HFFc6 (cell line): ENCODE measurements at regions not wholly inside any gene's neighbourhood (a gene's known extent, or its start where the extent isn't known, plus 50 kb on each side); places are given as distances from the start of the nearest gene placed in this dataset.
"Not testable (repeated sequence)": the region's sequence is repeated elsewhere in the genome, so short reads cannot be mapped to it uniquely, and the experiment has no call there.

Experiments
- DNase-seq: peaks from one replicate; pipeline ENCODE4 v3.0.0-alpha.2; 2018
- H3K27ac Mint-ChIP-seq: 2 replicates; pipeline ENCODE4 v1.8.0; 2020; ENCODE audit warnings: mild to moderate bottlenecking, mixed read lengths
- H3K27me3 Mint-ChIP-seq: 2 replicates; pipeline ENCODE4 v1.8.0; 2021; ENCODE audit warnings: mild to moderate bottlenecking, moderate library complexity, mixed read lengths; ENCODE audit not compliant: insufficient read depth
- H3K36me3 Mint-ChIP-seq: 2 replicates; pipeline ENCODE4 v1.8.0; 2021; ENCODE audit warnings: low read depth, mixed read lengths
- H3K4me1 Mint-ChIP-seq: 2 replicates; pipeline ENCODE4 v1.8.0; 2020; ENCODE audit warnings: low read depth, mixed read lengths
- H3K4me3 Mint-ChIP-seq: 2 replicates; pipeline ENCODE4 v1.8.0; 2020; ENCODE audit warnings: mild to moderate bottlenecking, moderate library complexity, mixed read lengths
- H3K9me3 Mint-ChIP-seq: 2 replicates; pipeline ENCODE4 v1.8.0; 2020; ENCODE audit warnings: mild to moderate bottlenecking, mixed read lengths
- TF ChIP-seq, protein P1 (sequence below): fragments of 200-600 bp; sonication (generic); IDR thresholded peaks from 2 replicates; pipeline ENCODE4 v1.5.0; 2021; ENCODE audit warnings: antibody characterized with exemption, mild to moderate bottlenecking

DNA sequence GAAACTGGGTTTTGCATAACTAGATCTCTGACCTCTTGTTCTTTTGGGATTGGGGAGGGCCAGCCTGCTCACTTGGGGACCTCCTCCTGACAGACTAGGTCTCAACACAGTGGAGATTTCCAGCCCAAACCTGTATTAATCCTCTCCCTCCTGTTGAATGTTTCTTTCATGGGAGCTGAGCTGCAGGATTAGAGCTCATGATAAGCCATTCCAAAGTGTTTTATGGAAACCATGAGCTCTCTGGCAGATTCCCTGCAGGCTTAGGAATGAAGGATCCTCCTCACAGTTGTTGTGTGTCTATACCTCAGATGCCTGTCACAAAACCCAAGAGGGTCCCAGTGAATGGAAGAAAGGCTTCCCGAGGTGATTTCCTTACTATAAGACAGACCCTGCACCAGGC is 248.4 kb upstream of the B3GAT1 start:
- H3K9me3 Mint-ChIP-seq = peaks cover 82% of the 10 kb centered on the region
- H3K36me3 Mint-ChIP-seq = peaks cover 14% of the 10 kb centered on the region
- H3K4me1 Mint-ChIP-seq = no peaks in the 10 kb centered on the region
- TF ChIP-seq, protein P1, sequence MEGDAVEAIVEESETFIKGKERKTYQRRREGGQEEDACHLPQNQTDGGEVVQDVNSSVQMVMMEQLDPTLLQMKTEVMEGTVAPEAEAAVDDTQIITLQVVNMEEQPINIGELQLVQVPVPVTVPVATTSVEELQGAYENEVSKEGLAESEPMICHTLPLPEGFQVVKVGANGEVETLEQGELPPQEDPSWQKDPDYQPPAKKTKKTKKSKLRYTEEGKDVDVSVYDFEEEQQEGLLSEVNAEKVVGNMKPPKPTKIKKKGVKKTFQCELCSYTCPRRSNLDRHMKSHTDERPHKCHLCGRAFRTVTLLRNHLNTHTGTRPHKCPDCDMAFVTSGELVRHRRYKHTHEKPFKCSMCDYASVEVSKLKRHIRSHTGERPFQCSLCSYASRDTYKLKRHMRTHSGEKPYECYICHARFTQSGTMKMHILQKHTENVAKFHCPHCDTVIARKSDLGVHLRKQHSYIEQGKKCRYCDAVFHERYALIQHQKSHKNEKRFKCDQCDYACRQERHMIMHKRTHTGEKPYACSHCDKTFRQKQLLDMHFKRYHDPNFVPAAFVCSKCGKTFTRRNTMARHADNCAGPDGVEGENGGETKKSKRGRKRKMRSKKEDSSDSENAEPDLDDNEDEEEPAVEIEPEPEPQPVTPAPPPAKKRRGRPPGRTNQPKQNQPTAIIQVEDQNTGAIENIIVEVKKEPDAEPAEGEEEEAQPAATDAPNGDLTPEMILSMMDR = no peak
- DNase-seq = no peak
- no peak overlapping the region for H3K27ac Mint-ChIP-seq
- H3K4me3 Mint-ChIP-seq = no peak overlapping the region
- H3K27me3 Mint-ChIP-seq = peaks cover 1% of the 10 kb centered on the region; the same call in 1 of the 2 replicates

DNA sequence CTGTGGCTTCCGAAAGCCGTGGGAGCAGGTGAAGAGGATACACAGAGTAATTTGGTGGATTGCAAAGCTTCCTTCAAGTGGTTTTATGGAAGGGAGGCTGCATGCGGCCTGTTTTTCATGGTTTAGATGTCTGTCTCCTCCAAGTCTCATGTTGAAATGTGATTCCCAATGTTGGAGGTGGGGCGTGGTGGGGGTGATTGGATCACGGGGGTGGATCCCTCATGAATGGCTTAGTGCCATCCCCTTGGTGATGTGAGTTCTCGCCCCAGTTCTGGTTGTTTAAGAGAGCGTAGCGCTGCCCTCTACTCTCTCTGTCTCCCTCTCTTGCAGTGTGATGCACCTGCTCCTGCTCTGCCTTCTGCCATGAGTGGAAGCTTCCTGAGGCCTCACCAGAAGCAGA is 247.8 kb upstream of the B3GAT1 start:
- H3K4me3 Mint-ChIP-seq = no peak overlapping the region
- DNase-seq = no peak
- H3K27me3 Mint-ChIP-seq = no peaks in the 10 kb centered on the region; the same call in 1 of the 2 replicates
- peaks cover 82% of the 10 kb centered on the region for H3K9me3 Mint-ChIP-seq
- no peaks in the 10 kb centered on the region for H3K4me1 Mint-ChIP-seq
- H3K36me3 Mint-ChIP-seq = peaks cover 14% of the 10 kb centered on the region
- H3K27ac Mint-ChIP-seq = no peak overlapping the region
- TF ChIP-seq, protein P1 = no peak

DNA sequence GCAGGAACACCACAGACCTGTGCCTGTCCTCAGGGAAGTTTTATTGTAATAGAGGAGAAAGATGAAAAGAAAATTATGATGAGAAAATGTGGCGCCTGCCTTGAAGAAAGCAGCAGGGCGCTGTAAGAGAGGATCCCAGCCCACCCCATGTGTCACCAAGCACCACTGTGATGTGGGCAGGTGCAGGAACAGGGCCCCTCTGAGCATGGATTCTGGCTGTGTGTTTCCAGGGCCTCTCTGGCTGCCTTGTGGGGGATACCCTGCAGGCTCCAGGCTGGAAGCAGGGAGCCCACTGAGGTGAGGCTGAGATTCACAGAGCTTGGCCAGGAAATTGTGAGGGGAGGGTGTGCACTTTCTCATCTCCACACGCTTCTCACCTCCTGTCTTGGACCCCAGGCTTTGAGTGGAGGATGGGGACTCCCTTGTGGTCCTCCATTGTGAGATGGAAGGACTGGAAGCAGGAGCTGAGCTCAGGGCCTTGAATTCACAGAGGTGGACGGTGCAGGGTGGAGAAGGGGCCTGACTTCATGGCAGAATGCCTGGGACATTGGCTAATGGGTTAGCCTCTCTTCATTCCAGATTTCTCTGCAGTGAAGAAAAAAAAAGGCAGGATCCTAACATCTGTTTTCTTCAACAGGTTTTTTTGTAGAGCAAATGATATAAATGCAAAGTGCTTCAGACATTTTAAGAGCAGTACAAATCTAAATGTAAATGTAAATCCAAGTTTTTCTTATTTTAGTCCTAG is 246.6 kb upstream of the B3GAT1 start:
- no peaks in the 10 kb centered on the region for H3K4me1 Mint-ChIP-seq
- peaks cover 82% of the 10 kb centered on the region for H3K9me3 Mint-ChIP-seq
- TF ChIP-seq, protein P1 = no peak
- no peak overlapping the region for H3K27ac Mint-ChIP-seq
- DNase-seq = no peak
- H3K27me3 Mint-ChIP-seq = no peaks in the 10 kb centered on the region; the same call in 1 of the 2 replicates
- peaks cover 14% of the 10 kb centered on the region for H3K36me3 Mint-ChIP-seq
- no peak overlapping the region for H3K4me3 Mint-ChIP-seq

DNA sequence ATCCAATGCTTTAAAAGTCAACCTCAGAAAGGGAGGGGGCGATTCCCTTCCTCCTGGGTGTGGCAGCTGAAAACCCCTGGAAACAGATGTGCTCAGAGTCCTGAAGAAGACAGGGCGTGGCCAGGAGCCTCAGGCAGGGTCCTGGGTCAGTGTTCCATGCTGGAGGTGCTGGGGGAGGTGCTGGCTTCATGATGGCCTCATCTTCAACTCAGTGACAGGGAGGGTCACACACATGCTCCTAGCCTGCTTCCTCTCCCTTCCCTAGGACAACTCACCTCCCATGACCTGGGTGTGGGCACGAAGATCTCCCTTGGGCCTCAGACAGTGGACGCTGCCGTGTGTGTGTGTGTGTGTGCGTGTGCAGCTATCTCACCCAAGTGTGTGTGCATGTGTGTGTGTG is 245.6 kb upstream of the B3GAT1 start:
- Mint-ChIP-seq H3K27ac (no peak overlapping the region), H3K36me3 (peaks cover 17% of the 10 kb centered on the region), H3K9me3 (peaks cover 80% of the 10 kb centered on the region), H3K4me1 (no peaks in the 10 kb centered on the region), H3K27me3 (no peaks in the 10 kb centered on the region; the same call in 1 of the 2 replicates), H3K4me3 (no peak overlapping the region)
- TF ChIP-seq, protein P1 = no peak
- DNase-seq = no peak

DNA sequence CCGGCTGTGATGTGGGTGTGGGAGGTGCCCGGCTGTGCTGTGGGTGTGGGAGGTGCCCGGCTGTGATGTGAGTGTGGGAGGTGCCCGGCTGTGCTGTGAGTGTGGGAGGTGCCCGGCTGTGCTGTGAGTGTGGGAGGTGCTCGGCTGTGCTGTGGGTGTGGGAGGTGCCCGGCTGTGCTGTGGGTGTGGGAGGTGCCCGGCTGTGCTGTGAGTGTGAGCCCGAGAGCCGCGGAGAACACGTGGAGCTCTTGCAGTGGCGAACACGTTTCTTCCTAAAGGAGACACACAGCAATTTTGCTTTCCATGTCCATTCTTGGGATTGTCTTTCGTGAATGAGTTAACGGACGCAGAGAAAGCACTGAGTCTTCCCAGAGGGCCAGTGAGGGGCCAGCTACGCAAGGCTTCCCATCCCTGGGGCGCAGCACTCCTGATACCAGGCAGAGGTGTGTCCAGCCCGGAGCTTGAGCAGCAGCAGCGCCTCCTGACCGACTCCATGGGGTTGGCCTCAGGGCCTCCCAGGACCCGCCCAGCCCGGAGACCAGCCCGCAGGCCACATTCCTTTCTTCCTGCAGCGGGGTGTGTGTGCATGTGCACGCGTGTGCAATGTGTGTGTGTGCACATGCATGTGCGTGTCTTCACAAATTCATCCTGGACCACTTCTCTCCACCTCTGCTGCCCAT is 245.0 kb upstream of the B3GAT1 start:
- no peak overlapping the region for H3K27ac Mint-ChIP-seq
- peaks cover 80% of the 10 kb centered on the region for H3K9me3 Mint-ChIP-seq
- H3K4me1 Mint-ChIP-seq = no peaks in the 10 kb centered on the region
- no peaks in the 10 kb centered on the region; the same call in 1 of the 2 replicates for H3K27me3 Mint-ChIP-seq
- TF ChIP-seq, protein P1 = no peak
- peaks cover 18% of the 10 kb centered on the region for H3K36me3 Mint-ChIP-seq
- DNase-seq = no peak
- H3K4me3 Mint-ChIP-seq = no peak overlapping the region

DNA sequence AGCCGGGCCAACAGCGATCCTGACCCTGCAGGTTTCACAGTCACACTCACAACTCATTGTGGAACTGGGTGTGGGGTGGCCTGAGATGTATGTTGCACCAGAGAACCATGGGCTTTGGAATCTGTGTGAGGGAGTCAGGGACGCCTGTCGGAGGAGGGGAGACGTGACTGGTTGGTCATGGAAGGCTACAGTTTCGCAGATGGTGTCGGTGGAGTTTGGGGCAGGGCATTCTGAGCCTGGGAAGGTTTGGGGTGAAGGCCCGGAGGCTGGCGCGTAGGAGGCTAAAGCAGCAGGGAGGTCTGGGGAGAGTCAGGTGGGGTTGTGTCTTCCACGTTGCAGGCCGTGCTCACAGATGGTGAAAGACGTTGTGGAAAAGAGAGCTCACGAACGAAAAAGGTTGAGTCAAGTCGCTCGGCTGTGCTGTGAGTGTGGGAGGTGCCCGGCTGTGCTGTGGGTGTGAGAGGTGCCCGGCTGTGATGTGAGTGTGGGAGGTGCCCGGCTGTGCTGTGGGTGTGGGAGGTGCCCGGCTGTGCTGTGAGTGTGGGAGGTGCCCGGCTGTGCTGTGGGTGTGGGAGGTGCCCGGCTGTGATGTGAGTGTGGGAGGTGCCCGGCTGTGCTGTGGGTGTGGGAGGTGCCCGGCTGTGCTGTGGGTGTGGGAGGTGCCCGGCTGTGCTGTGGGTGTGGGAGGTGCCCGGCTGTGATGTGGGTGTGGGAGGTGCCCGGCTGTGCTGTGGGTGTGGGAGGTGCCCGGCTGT is 244.2 kb upstream of the B3GAT1 start:
- not testable (repeated sequence) for H3K4me3 Mint-ChIP-seq, H3K27me3 Mint-ChIP-seq, DNase-seq, H3K27ac Mint-ChIP-seq, H3K4me1 Mint-ChIP-seq
- peaks cover 18% of the 10 kb centered on the region for H3K36me3 Mint-ChIP-seq
- peaks cover 80% of the 10 kb centered on the region for H3K9me3 Mint-ChIP-seq
